A549 (cell line): ENCODE measurements at regions not wholly inside any gene's neighbourhood (a gene's known extent, or its start where the extent isn't known, plus 50 kb on each side); places are given as distances from the start of the nearest gene placed in this dataset.

Experiments used
- HDAC2 ChIP-seq: fragments of 200-600 bp; sonication (generic); IDR thresholded peaks from 2 replicates; pipeline ENCODE4 v1.6.1; 2016
- RCOR1 ChIP-seq: fragments of 150-350 bp; IDR thresholded peaks from 2 replicates; pipeline ENCODE4 v1.6.1; 2014; ENCODE audit warnings: antibody characterized with exemption, low read length, low read depth
- TF ChIP-seq, protein P1 (sequence below): fragments of 250-450 bp; sonication (Bioruptor Pico); IDR thresholded peaks from 2 replicates; pipeline ENCODE4 v1.5.0; 2021; ENCODE audit warnings: mild to moderate bottlenecking, moderate library complexity, borderline replicate concordance
- TF ChIP-seq, protein P2 (sequence below): fragments of 200-600 bp; sonication (generic); IDR thresholded peaks from 2 replicates; pipeline ENCODE4 v1.6.1; 2016; ENCODE audit warnings: antibody characterized with exemption, mild to moderate bottlenecking, moderate library complexity

- TF ChIP-seq, protein P1, sequence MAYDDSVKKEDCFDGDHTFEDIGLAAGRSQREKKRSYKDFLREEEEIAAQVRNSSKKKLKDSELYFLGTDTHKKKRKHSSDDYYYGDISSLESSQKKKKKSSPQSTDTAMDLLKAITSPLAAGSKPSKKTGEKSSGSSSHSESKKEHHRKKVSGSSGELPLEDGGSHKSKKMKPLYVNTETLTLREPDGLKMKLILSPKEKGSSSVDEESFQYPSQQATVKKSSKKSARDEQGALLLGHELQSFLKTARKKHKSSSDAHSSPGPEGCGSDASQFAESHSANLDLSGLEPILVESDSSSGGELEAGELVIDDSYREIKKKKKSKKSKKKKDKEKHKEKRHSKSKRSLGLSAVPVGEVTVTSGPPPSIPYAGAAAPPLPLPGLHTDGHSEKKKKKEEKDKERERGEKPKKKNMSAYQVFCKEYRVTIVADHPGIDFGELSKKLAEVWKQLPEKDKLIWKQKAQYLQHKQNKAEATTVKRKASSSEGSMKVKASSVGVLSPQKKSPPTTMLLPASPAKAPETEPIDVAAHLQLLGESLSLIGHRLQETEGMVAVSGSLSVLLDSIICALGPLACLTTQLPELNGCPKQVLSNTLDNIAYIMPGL (CRISPR knock-in tag): no peak
- no peak for TF ChIP-seq RCOR1
- no peak for TF ChIP-seq HDAC2
- TF ChIP-seq, protein P2, sequence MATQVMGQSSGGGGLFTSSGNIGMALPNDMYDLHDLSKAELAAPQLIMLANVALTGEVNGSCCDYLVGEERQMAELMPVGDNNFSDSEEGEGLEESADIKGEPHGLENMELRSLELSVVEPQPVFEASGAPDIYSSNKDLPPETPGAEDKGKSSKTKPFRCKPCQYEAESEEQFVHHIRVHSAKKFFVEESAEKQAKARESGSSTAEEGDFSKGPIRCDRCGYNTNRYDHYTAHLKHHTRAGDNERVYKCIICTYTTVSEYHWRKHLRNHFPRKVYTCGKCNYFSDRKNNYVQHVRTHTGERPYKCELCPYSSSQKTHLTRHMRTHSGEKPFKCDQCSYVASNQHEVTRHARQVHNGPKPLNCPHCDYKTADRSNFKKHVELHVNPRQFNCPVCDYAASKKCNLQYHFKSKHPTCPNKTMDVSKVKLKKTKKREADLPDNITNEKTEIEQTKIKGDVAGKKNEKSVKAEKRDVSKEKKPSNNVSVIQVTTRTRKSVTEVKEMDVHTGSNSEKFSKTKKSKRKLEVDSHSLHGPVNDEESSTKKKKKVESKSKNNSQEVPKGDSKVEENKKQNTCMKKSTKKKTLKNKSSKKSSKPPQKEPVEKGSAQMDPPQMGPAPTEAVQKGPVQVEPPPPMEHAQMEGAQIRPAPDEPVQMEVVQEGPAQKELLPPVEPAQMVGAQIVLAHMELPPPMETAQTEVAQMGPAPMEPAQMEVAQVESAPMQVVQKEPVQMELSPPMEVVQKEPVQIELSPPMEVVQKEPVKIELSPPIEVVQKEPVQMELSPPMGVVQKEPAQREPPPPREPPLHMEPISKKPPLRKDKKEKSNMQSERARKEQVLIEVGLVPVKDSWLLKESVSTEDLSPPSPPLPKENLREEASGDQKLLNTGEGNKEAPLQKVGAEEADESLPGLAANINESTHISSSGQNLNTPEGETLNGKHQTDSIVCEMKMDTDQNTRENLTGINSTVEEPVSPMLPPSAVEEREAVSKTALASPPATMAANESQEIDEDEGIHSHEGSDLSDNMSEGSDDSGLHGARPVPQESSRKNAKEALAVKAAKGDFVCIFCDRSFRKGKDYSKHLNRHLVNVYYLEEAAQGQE: no peak
These were observed 157.2 kb downstream of the TMEM132E start for GRCh38 chr17:34736611-34737010.
